Upper lobe of left lung (tissue), 6 donors: ENCODE measurements at regions not wholly inside any gene's neighbourhood (a gene's known extent, or its start where the extent isn't known, plus 50 kb on each side); places are given as distances from the start of the nearest gene placed in this dataset.
"Not testable (repeated sequence)": the region's sequence is repeated elsewhere in the genome, so short reads cannot be mapped to it uniquely, and the experiment has no call there.

Source experiments
- ATAC-seq, 2 donors: fragments of 200-7000 bp; cut with Tn5 transposase; one replicate each; pipeline ENCODE4 v1.9.1; 2022; ENCODE audit warnings: mild to moderate bottlenecking in 2 of 2, moderate library complexity in 2 of 2; ENCODE audit not compliant: low FRiP score in 2 of 2
- DNase-seq, 2 donors: peaks; one replicate each; pipeline ENCODE4 v3.0.0-alpha.2; 2019 to 2020
- H3K27ac ChIP-seq, 4 donors: fragments of 200-600 bp; sonication (generic); one replicate each; pipeline ENCODE4 v1.5.1; 2016 to 2019
- H3K27me3 ChIP-seq, 4 donors: fragments of 200-600 bp; sonication (generic); one replicate each; pipeline ENCODE4 v1.5.1; 2017 to 2019
- H3K36me3 ChIP-seq, 4 donors: fragments of 200-600 bp; sonication (generic); one replicate each; pipeline ENCODE4 v1.5.1; 2016 to 2019
- H3K4me1 ChIP-seq, 4 donors: fragments of 200-600 bp; sonication (generic); one replicate each; pipeline ENCODE4 v1.5.1; 2018 to 2019
- H3K4me3 ChIP-seq, 4 donors: fragments of 200-600 bp; sonication (generic); one replicate each; pipeline ENCODE4 v1.5.1; 2017 to 2019; ENCODE audit warnings: mild to moderate bottlenecking in 2 of 4, moderate library complexity in 1 of 4
- H3K9me3 ChIP-seq, 4 donors: fragments of 200-600 bp; sonication (generic); one replicate each; pipeline ENCODE4 v1.5.1; 2018 to 2019
- EP300 ChIP-seq, 4 donors: sonication (generic); formaldehyde crosslinking; IDR thresholded peaks; one replicate each; pipeline ENCODE4 v1.5.1; 2017; ENCODE audit warnings: antibody characterized with exemption in 4 of 4, control low read depth in 2 of 4
- POLR2A ChIP-seq, 4 donors: fragments of 450-650 bp; IDR thresholded peaks; one replicate each; pipeline ENCODE4 v1.5.1; 2016 to 2017; ENCODE audit warnings: antibody characterized with exemption in 4 of 4, mild to moderate bottlenecking in 2 of 4
- POLR2AphosphoS5 ChIP-seq, 2 donors: sonication (generic); formaldehyde crosslinking; IDR thresholded peaks; one replicate each; pipeline ENCODE4 v1.5.1; 2017; ENCODE audit warnings: antibody characterized with exemption in 2 of 2
- WGBS, 2 donors: methylation state at CpG; one replicate each; pipeline ENCODE4 v1.1.5; 2017 to 2018; 5-methylcytosine and 5-hydroxymethylcytosine counted together
- TF ChIP-seq, protein P1 (sequence below), 6 experiments: fragments of 450-650 bp in 4 of 6; fragments of 200-600 bp in 2 of 6; sonication (generic) in 2 of 6; IDR thresholded peaks; one replicate each; pipeline ENCODE4 v1.5.1; 2016 to 2019; ENCODE audit warnings: antibody characterized with exemption in 6 of 6
- donor health status: DM: no; HTN: no; CAD: no; lungs with moderate emphysema.
- donor health status: DM: no; HTN: yes; CAD: no; lungs with severe emphysema.

DNA sequence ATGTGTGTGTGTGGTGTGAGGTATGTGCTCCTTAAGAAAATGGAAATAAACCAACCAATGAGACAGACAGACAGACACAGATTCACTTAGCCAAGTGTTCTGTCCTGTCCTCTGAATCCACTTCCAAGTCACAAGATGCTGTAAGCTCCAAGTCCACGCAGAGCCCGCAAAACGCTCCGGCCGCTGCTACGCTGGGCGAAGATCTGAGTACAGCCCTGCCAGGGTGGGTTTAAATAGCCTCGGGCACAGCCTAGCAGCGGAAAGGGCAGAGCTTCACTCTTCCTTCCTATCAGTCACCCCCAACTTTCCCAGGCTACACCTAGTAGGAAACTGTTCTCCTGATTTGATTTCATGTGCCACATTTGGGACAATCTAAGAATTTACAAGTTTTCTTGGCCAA, 121.2 kb upstream of the ANKRD30BL start:
- ATAC-seq (no peak), DNase-seq (peak in 1 of 2 donors; percentile 62)
- Histone ChIP-seq H3K9me3 (peaks cover 0 to 3% (median 0%) of the 10 kb centered on the region in 4 donors), H3K27me3 (no peaks in the 10 kb centered on the region), H3K4me3 (no peak overlapping the region), H3K4me1 (no peaks in the 10 kb centered on the region), H3K36me3 (no peaks in the 10 kb centered on the region), H3K27ac (no peak overlapping the region)
- no peak for TF ChIP-seq POLR2AphosphoS5 (IDR thresholded peaks at IDR 0.05)
- TF ChIP-seq, protein P1, sequence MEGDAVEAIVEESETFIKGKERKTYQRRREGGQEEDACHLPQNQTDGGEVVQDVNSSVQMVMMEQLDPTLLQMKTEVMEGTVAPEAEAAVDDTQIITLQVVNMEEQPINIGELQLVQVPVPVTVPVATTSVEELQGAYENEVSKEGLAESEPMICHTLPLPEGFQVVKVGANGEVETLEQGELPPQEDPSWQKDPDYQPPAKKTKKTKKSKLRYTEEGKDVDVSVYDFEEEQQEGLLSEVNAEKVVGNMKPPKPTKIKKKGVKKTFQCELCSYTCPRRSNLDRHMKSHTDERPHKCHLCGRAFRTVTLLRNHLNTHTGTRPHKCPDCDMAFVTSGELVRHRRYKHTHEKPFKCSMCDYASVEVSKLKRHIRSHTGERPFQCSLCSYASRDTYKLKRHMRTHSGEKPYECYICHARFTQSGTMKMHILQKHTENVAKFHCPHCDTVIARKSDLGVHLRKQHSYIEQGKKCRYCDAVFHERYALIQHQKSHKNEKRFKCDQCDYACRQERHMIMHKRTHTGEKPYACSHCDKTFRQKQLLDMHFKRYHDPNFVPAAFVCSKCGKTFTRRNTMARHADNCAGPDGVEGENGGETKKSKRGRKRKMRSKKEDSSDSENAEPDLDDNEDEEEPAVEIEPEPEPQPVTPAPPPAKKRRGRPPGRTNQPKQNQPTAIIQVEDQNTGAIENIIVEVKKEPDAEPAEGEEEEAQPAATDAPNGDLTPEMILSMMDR (IDR thresholded peaks at IDR 0.05), result no peak
- no peak for TF ChIP-seq POLR2A (IDR thresholded peaks at IDR 0.05)
- TF ChIP-seq EP300 (IDR thresholded peaks at IDR 0.05), result no peak
- 94% methylated on average over 9 of the region's 9 CpGs for WGBS, 2 donors

DNA sequence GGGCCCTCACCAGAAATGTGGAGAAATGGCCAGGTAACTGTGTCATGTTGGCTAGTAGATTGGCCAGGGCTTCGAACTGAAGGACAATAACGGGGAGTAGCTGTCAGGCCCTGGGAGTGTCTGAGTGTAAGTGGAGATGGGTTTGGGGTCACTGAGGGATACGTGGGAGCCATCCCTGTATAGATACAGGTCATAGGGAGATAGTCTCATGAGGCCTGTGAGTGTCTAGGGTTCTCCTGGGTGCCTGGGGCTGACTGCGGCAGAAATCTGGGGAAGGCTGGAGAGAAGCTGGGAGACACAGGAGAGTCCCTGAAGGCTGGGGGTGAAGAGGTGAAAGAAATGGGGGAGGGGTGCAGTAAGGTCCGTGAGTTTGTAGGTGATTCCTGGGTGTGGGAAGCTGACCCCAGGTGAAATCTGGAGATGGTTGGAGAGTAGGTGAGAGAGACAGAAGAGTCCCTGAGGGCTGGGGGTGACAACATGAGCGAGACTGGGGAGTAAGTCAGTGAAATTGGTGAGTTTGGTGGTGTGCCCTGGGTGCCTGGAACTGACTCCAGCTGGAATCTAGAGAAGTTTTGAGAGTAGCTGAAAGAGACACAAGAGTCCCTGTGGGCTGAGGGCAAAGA, 124.6 kb upstream of the ANKRD30BL start:
- ATAC-seq, result not testable (repeated sequence)
- 81 to 86% methylated on average over 6 of the region's 6 CpGs for WGBS, 2 donors

DNA sequence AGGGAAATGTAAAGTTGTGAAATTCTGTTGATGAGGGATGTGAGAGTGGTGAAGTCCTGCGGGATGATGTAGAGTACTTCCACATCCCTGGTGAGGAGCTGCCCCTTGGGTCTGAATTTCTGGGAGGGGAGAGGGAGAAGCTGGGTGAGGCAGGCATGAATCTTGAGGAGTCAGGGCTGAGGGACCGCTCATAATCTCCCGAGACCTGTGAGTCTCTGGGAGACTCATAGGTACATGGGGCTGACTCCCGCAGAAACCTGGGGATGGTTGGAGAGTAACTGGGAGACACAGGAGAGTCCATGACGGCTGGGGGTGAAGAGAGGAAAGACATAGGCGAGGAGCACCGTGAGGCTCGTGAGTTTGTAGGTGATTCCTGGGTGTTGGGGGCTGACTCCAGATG, 126.2 kb upstream of the ANKRD30BL start:
- H3K4me1 ChIP-seq, DNase-seq, H3K4me3 ChIP-seq, H3K27me3 ChIP-seq, ATAC-seq, H3K9me3 ChIP-seq, H3K27ac ChIP-seq, H3K36me3 ChIP-seq: not testable (repeated sequence)
- WGBS, 2 donors, result 86 to 89% methylated on average over 8 of the region's 8 CpGs

More for the DNA sequence above, 124.6 kb upstream of the ANKRD30BL start:
- H3K4me1 ChIP-seq, H3K36me3 ChIP-seq, H3K4me3 ChIP-seq, DNase-seq, H3K9me3 ChIP-seq, H3K27ac ChIP-seq, H3K27me3 ChIP-seq: not testable (repeated sequence)

DNA sequence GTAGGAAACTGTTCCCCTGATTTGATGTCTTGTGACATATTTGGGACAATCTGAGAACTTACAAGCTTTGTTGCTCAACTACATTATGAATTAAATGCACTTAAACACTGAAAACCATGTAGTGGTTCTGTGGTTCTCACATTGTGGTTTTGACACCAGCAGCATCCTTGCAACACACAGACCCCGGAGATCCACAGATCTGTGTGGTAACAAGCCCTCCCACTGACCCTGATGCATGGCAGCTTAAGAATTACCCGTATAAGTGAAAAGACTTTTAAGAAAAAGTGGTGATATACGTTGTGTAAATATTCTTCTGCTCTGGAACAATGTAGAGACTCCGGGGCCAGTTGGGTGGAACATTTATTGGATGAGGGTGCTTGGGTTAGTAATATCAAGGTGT, 127.4 kb upstream of the ANKRD30BL start:
- H3K4me3 ChIP-seq, H3K9me3 ChIP-seq, H3K27me3 ChIP-seq, H3K4me1 ChIP-seq, H3K27ac ChIP-seq, DNase-seq, H3K36me3 ChIP-seq, ATAC-seq: not testable (repeated sequence)
- 50 to 57% methylated on average over 4 of the region's 4 CpGs for WGBS, 2 donors

DNA sequence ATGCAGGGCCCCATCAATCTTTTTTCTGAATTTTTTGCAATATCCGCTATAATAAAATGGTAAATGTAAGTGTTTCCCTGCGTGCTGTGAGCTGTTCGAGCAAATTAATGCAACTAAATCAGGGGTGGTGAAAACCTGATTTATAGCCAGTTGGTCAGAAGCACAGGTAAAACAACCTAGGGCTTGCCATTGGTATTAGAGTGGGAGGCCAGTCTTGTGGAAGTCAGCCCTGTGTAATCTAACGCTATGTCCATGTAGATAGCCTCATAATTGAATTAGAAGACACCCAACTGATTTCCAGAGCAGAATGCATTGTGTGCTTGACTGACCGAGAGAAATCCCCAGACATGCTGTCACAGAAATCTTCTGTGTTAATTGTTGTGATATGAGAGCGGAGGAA, 126.8 kb upstream of the GPR39 start:
- not testable (repeated sequence) for H3K4me3 ChIP-seq, DNase-seq, H3K27ac ChIP-seq, H3K36me3 ChIP-seq, ATAC-seq, H3K9me3 ChIP-seq, H3K27me3 ChIP-seq, H3K4me1 ChIP-seq
- WGBS, 2 donors, result 91 to 93% methylated on average over 6 of the region's 6 CpGs

DNA sequence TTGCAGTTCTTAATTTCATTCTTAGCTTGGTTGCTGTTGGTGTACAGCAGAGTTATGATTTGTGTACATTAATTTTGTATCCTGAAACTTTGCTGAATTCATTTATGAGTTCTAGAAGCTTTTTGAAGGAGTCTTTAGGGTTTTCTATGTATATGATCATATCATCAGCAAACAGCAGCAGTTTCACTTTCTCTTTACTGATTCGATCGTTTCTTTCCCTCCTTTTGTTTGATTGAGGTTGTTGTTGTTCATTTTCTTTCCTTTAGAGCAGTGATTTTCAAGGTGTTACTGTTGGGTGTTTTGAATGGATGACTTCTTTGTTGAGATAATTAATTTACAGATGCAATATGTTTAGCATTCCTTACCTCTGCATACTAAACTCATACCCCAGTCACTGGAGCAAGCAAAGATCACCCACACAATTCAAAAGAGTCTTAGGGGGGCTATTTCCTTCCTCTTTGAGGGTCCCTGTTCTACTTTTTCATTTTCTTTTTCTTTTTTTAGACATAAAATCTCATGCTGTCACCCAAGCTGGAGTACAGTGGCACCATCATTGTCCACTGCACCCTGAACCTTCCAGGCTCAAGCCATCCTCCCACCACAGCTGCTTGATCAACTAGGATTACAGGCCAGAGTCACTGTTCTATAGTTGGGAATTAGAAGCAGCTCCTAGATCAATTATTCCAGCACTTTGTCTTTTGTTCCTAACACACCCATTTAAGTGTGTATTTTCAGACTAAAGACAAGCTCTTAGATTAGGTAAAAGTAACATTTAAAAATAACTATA, 115.8 kb upstream of the GPR39 start:
- not testable (repeated sequence) for H3K4me1 ChIP-seq, DNase-seq, H3K9me3 ChIP-seq, H3K4me3 ChIP-seq, ATAC-seq, H3K27ac ChIP-seq, H3K27me3 ChIP-seq, H3K36me3 ChIP-seq
- 23 to 45% methylated on average over 2 of the region's 2 CpGs for WGBS, 2 donors

DNA sequence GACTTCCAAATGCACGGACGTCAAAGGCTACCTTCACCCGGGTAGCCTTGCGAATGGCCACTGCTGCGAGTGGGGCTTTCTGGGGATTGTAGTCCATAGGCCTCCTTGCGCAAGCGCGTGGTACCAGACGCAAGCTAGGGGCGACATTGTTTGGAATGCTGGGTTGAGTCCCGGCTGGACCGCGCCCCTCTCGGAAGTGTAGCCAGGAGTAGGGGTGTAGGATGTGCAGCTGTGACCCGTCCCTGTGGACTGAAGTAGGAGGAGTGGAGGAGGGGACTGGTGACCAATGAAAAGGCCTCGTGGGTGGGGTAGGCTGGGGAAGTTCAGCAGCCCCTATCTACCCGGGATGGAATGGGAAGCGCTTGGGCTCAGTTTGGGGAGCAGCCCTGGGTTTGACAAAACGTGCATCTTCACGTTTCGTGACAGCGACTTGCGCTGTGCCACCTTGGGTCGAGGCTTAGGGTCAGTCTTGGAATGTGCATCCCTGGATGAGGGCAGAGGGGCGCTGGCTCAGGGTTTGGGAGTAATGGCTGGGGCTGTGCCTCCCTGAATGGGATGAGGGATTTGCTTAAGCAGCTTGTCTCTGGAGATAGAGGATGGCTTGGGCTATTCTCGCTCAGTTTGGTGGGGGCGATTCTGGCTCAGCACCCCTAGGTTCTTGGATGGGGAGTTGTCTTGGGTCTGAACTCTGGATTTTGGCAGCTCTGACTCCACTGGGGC, 111.8 kb upstream of the GPR39 start:
- not testable (repeated sequence) for H3K27ac ChIP-seq, H3K4me1 ChIP-seq, H3K36me3 ChIP-seq, H3K27me3 ChIP-seq, H3K9me3 ChIP-seq
- ATAC-seq (peak; percentile 83 to 98), DNase-seq (peak; percentile 36 to 65)
- 9 to 16% methylated on average over 15 to 27 of the region's 27 CpGs for WGBS, 2 donors
- H3K4me3 ChIP-seq, result peak overlapping the region in 3 of 4 donors; percentile 17 to 33 (median 22)

DNA sequence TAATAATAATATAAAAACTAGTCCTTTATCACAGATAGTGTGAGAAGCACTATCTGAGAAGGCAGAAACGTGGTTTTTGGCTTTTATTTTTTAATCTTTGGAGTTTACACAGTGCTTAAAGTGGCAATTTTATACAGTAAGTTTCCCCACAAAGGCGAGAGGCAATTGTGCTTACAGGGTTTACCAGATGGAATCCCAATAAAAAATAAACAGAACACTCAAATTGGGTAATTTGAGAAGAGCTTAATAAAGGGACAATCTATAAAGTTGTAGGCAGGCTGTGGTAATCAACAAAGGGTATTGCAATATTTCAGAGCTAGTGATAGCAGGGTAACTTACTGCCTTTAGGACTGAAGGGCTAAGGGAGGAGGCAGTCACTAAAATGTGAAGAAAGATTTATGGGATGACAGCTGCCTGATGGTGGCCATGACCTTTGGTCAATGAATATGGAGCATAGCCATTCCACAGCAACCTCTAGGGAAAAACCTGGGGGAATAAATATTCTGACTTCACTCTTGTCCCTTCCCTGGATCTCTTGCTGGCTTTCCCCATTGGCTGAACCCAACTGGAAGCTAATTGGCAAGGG, 108.9 kb upstream of the GPR39 start:
- not testable (repeated sequence) for DNase-seq, H3K4me1 ChIP-seq, H3K4me3 ChIP-seq, H3K9me3 ChIP-seq, ATAC-seq, H3K27me3 ChIP-seq, H3K27ac ChIP-seq, H3K36me3 ChIP-seq
- 52 to 56% methylated on average over 2 of the region's 2 CpGs for WGBS, 2 donors

DNA sequence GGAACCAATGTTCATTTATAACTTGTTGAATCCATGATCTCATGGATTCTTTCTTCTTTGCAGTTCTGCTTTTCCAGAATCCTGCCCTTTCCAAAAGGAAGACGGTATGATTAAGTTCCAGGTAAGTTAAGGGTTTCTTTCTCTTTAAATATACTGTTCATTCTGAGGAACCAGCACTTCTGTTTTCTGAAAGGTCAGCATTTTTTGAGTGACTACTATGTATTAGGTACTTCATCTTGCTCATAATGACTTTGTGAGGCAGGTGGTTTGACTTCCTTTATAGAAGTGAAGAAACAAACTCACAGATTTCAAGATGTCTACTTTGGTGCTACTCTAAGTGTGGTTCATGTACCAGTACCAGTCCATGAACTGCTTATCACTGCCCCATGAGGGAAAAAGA, 107.4 kb upstream of the GPR39 start:
- not testable (repeated sequence) for H3K27me3 ChIP-seq, H3K27ac ChIP-seq, DNase-seq, ATAC-seq, H3K4me1 ChIP-seq, H3K36me3 ChIP-seq, H3K9me3 ChIP-seq, H3K4me3 ChIP-seq
- WGBS, 2 donors, result 71 to 88% methylated on average over 1 of the region's 1 CpG

DNA sequence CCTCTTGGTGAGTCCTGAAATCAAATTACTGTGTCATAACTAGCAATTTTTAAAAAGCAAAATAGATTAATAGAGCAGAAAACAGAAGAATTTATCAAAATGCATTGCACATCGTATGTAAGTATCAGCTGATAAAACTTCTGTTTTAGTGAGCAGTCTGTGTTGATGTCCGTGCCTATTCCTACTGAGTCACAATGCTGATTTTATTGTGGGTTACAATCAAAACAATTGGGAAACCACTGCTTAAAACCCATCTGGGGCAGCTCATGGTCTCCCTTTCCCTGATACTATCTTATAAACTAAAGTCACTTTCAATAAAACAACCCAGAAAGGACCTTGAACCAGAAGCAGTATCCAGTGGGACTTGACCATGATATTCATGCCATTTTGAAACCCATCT, 101.1 kb upstream of the GPR39 start:
- not testable (repeated sequence) for H3K9me3 ChIP-seq, H3K27ac ChIP-seq, H3K27me3 ChIP-seq, H3K4me3 ChIP-seq, ATAC-seq, DNase-seq, H3K36me3 ChIP-seq, H3K4me1 ChIP-seq
- WGBS, 2 donors, result 79 to 89% methylated on average over 2 of the region's 2 CpGs

DNA sequence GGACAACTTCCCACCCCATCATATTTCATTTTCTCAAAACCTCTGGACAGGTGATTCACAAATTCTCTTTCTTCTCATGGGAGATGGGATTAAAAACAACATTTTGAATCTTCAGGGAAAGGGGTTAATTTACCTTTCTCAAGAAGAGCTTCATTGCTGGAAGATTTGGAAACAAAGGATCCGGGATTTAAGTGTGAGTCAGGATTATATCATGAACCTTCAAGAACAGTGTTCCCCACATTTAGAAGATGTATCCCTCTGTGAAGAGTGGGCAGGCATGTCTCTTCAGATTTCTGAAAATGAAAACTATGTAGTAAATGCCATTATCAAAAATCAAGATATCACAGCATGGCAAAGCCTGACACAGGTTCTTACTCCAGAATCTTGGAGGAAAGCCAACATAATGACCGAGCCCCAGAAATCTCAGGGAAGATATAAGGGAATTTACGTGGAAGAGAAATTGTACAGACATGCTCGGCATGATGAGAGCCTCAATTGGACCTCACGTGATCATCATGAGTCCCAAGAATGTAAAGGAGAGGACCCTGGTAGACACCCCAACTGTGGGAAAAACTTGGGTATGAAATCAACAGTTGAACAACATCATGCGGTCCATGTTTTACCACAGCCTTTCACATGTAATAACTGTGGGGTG, 99.5 kb upstream of the GPR39 start:
- not testable (repeated sequence) for H3K4me1 ChIP-seq, H3K36me3 ChIP-seq, H3K27ac ChIP-seq, ATAC-seq, H3K4me3 ChIP-seq, H3K9me3 ChIP-seq, H3K27me3 ChIP-seq, DNase-seq
- 82 to 92% methylated on average over 5 to 6 of the region's 6 CpGs for WGBS, 2 donors
